HG03342 (cell line): ENCODE measurements at regions not wholly inside any gene's neighbourhood (a gene's known extent, or its start where the extent isn't known, plus 50 kb on each side); places are given as distances from the start of the nearest gene placed in this dataset.

ENCODE experiments used
- ATAC-seq: cut with Tn5 transposase; IDR thresholded peaks from one replicate; pipeline ENCODE4 v1.9.1; 2021; ENCODE audit warnings: mild to moderate bottlenecking, moderate library complexity; ENCODE audit not compliant: unreplicated experiment

DNA sequence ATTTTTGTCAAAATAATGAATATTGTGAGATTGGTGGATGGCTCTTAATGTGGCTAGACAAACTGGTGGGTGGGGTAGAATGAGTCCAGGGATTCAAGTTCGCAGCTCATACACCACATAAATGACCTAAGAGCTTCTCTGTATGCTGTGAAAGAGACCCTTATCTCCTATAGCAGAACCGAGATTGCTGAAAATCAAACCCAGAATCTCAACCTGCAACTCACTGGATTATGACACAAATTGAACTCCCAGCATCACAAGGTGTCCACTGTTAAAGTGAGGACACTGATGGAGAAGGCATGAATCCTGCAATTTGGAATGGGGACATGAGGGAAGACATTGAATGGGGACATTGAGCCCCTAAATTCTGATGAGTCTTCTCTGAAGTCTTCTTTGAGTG, 51.3 kb upstream of the CNKSR3 start:
- no peak for ATAC-seq

DNA sequence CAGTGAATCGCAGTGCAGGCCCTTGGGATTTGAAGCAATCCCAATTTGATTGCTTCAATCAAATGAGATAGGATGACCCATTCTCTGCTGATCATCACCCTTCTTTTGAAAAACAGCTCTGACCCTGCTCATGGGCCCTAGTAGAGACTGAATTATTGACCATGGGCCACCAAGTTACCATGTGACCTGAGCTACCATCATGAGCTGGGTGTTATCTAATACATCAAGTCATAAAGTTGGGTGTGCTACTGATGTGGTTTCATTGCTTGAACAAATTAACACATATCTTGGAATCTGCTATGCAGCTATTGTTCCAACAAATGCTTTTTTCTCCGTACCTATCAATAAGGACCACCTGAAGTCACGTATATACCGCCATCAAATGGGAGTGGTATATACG, 54.8 kb upstream of the CNKSR3 start:
- no peak for ATAC-seq

DNA sequence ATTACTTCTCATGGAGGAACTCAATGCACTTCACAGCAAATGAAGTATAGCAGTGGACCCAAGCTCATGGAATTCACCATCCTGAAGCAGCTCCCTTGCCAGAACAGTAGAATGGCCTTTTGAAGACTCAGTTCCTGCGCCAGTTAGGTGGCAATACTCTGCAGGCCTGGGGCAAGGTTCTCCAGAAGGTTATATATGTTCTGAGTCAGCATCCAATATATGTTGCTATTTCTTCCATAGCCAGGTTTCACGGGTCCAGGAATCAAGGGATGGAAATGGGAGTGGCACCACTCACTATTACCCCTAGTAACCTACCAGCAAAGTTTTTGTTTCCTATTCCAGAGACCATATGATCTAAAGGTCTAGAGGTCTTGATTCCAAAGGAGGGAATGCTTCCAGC, 56.4 kb upstream of the CNKSR3 start:
- ATAC-seq = no peak

DNA sequence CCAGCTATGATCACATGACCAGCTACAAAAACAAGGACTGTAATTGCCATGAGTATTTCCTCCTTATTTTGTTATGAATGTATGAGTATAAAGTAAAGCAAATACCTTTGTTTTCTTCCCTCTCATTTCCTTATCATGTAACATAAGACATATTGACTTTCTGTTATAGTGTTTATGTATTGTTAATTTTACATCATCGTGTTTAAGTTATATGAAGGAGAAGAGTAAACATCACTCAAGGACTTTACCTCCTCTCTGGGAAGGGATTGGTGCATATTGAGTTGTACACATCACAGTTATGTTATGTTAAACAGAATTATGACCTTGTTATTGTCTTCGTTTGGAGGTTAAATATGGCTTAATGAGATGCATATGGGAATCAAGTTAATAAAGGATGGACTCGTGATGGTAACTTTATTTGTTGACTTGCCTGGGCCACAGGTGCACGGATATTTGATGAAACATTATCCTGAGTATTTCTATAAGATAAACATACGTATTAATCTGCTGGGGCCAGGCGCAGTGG, 57.3 kb upstream of the CNKSR3 start:
- no peak for ATAC-seq

DNA sequence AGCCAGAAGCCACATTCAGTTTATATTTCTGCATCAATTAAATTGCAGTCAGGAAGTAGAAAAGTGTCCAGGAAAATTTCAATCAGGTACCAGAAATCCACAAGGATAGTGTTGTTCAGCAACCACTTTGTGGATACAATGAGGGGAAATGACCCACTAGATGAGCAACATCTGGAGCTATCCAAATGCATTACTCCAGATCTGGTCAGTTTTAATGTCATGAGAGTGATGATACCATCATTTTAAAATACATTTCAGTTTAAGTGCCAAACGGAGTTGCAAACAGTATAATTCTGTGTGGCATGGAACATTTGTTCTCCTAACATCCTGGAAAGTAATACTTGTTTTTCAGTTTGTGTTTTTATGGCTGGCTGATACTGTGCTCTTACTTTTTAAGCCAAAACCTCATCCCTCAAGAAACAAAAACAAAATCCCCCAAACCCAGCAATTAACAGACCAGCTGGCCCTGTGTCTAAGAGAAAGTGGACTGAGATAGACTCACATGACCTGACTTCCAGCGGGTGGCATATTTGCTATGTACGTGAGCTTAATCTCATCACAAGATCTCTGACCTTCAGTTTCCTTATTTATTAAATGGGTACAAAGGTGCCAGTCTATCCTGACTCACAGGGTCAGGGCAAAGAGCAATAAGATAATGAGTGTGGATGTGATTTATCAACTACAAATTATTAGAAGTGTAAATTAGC, 58.8 kb upstream of the CNKSR3 start:
- ATAC-seq = no peak

DNA sequence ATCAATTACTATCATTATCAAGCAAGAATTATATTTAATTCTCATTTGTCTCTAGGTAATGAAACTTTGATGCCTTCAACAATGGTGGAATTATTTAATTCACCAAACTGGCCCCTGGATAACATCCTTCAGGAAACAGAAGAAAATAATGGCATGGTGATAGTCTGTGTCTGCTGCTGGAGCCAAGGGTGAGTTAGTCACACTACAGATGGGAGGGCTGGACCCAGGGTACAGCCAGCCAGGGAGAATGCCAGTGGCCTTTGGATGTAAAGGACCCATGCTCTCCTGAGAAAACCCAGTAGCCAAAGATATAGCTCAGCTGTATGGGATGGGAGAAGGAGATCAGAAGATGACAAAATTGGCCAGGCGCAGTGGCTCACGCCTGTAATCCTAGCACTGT, 60.0 kb upstream of the CNKSR3 start:
- no peak for ATAC-seq

DNA sequence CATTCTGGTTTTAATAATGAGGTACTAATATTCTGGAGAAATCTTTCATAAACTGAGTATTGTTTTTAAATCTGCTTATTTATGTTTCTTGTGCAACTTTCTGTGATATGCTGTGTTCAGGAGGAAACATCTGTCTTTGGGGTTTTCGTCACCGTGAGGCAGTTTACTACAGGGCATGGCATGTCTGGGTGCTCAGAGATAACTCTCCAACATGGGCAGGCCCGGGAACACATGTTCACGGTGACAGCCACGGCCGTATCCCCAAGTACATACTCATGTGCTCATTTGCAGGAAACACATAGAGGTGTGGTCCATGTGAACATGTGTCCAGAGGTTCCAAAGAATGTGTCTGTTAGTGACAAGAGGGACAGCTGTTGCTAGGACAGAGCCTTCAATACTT, 62.1 kb upstream of the CNKSR3 start:
- no peak for ATAC-seq

DNA sequence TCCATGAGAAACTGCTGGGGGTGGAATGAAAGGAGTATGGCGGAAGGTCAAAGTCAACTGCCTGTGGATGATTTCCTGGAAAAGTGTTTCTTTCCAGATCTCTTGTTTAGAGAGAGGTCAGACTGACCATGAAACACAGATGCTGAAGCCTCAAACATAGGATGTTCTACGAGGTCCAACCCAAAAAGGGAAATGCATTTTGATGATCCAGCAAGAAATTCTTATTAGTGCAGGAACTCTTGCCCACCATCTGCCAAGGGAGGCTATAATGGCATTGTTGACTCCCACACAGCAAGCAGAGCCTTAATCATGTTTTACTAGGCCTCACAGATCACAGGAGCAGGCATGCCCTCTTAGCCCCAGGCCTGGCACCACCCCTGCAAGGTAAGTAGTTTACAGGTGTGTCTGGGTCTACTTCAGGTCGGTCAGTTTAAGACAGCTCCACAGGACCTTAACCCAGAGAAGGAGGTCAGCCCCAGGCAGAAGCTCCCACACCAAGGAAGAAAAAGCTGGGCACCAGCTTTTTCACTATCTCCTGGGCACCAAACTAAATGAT, 67.6 kb upstream of the CNKSR3 start:
- ATAC-seq = no peak

DNA sequence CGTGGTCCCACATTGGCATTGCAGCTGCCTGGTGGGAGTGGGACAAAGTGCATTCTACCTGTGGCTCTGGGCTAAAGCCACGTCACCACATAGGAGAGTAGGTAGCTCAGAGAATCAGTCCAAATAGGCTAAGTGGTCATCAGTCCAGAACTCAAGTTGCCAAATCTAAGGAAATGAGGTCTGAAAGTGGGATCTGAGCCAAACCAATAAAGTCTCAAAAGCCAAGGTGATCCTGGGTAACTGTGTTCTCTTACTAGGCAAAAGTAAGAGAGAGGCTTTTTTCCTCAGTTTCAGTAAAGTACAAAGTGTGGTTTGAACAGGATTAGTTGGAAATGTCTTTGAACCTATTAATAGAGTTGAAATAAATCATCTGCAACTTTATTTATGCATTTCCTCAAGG, 68.6 kb upstream of the CNKSR3 start:
- ATAC-seq = no peak

DNA sequence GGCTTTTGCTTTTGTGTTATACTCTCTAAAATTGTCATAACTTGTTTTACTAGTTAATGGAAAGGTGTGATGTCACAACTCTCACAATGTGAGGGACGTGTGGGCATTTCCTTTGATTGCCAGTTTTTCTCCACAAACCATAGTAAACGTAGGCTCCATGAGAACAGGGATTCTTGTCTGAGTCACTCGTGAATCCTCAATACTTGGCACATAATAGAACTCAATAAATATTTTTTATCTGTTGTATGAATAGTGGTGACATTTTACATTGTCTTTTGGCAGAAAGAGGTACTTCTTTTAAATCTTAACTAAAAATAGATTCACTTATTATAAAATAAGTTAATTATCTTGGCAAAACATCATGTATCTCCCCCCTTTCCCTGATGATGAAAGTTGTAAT, 69.0 kb upstream of the CNKSR3 start:
- ATAC-seq = no peak

DNA sequence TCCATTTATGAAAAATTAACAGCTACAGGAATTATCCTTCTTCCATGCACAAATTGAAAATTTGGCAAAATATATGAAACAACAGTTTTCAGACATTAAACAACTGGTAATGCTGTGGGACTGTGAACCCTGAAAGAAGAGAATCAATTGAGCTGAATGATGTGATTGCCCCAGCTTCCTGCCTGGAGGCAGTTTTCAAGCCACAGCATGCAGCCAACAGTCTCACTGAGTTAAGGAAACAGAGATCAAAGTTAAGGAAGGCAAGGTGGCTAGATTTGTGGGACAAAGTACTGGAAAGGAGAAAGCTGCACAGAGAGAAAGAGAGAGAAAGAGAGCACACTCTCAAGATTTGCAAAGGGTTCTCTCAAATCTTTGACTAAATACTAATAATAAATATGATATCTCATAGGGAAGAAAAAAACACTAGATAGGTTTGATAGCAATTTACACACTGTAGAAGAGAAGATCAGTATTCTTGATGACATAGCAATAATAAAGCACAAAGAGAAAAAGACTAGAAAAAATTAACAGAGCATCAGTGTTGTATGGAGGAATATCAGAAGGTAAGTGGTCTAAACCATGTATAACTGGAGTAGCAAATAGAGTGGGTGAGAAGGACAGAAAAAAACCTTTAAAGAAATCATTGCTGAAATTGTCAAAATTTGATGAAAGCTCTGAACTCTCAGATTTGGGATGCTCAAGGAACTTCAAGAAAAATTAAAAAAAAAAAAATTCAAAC, 70.1 kb upstream of the CNKSR3 start:
- ATAC-seq = no peak

DNA sequence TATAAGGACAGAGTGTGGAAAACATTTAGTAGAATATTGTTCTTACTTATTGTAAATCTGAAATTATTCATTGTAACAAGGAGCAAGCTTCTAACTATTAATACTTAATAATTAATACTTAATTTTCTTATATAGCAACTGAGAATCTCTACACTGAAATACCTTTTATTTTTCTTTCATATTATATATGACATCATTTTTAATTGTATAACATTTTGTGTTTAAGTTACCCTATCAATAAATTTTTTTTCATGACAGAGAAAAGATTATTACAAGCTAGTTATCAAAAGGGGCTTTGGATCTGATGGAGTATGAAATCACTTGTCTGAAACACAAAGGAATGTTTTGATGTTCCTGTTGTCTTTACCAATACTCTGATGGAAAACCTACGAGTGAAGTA, 72.2 kb upstream of the CNKSR3 start:
- no peak for ATAC-seq

DNA sequence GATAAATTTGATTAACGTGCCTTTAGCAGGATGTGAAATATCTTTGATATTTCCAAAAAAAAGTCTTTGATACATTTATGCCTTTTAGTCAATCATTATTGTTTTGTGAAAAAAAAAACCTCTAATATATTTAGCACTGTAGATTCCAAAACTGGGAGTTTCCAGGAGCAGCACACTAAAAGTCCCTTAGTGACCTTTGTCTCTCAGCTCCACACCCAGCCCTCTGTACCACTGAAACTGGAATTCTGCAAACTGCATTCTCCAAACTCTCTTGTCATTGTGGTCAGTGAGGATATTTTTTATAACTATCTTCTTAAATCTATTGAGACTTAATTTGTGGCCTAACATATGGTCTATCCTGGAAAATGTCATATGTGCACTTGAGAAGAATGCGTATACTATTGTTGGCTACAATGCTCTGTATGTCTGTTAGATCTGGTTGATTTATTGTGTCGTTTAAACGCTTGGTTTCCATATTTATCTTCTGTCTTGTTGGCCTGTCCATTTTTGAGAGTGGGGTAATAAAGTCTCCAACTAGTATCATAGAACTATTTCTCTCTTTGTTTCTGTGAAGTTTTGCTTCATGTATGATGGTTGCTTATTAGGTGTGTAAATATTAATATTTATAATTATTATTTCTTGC, 73.2 kb upstream of the CNKSR3 start:
- no peak for ATAC-seq

DNA sequence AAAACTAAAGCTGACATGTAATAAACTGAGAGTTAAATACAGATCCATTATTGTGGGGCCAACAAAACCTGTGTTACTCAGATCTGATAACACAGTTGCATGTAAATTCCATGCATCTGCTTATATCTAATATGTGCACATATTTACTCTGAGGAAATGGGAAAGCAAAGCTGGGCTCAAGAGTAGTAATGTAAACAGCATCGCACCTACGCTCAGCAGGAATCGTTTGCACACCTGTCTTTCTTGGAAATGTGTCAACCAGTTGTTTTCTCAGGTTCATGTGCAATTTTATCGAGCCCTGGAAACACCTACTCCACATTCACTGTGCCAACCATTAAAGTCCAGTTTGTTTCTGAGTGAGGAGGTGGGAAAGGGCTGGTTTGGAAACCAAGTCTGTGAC, 80.3 kb upstream of the CNKSR3 start:
- ATAC-seq = no peak

DNA sequence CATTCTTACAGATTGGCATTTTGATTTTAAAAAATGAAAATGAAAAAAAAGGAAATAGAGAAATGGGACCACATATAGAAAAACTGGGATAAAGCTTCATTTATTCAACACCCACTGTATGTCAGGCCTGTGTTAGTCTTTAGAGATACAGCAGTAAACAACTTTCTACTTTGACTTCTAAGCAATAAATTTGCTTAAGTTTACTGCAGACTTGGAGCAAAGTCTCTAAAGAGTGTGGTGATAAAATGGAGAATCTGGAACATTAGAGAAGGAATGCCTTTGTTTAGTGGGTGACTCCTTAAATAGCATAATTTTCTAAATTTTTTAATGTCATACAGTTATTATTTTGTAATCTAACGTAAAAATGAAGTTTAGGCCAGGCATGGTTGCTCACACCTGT, 80.7 kb upstream of the CNKSR3 start:
- no peak for ATAC-seq

DNA sequence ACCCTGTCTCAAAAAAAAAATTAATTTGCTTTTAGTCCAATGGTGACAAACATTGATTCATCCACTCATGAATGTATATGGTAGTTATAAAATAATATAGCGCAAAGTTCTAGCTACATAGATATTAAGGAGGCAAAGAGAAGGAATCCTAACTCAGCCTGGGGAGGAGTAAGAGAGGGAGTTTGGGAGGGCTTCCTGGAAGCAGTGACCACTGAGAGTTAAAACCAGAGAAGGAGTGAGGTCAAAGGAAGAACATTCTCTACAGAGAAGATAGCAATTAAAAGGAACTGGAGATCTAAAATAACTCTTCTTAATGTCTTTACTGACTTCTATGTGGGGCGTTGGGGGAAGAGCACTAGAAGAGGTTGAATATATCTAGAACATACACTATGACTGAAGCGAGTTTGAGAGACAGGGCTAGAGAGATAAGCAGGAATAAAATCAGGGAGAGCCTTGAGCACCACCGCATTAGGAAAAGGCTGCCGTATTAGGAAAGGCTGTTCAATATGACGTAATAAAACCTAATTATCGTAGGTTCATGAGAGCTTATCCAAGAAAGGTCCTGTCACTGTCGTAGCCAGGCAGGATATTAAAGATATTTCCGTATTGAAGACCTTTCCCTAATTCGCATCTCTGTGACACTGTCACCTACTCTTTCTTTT, 81.8 kb upstream of the CNKSR3 start:
- ATAC-seq = no peak

DNA sequence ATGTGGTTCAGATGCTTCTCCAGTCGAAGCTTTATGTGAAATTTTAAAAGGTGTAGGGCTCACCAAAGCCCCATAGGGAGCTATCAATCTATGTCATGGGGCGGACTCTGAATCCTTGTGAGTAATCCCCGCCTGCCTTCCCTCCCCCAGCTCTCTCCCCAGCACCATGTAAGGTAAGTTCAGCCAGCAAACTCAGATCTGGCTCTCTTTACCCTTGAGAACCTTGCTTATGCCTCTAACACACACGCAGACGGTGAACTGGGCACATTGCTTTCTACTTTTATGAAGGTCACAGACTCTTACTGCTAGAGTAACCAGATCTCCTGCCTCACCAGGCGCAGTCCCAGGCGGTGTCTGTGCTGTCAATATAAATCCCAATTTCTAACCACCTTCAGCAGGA, 82.6 kb upstream of the CNKSR3 start:
- ATAC-seq = no peak

DNA sequence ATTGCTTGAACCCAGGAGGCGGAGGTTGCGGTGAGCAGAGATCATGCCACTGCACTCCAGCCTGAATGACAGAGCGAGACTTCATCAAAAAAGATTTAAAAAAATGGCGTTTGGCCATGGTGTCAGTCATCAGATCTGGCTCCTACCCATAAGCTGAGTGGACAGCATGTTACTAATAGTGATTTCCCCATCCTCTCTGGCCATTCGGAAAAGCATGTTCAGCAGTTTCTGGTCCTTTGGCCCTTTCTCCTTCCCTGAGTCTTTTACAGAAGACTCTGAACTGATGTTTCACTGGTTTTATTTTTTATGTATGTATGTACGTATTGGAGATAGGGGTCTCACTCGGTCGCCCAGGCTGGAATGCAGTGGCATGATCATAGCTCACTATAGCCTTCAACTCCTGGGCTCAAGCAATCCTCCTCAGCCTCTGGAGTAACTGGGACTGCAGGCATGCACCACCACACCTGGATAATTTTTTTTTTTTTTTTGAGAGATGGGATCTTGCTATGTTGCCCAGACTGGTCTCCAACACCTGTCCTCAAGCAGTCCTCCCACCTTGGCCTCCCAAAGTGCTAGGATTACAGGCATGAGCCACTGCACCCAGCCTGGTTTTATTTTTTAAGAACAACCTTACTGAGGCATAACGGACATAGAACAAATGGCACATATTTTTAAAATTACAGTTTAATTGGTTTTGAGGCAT, 84.2 kb upstream of the CNKSR3 start:
- ATAC-seq = no peak

DNA sequence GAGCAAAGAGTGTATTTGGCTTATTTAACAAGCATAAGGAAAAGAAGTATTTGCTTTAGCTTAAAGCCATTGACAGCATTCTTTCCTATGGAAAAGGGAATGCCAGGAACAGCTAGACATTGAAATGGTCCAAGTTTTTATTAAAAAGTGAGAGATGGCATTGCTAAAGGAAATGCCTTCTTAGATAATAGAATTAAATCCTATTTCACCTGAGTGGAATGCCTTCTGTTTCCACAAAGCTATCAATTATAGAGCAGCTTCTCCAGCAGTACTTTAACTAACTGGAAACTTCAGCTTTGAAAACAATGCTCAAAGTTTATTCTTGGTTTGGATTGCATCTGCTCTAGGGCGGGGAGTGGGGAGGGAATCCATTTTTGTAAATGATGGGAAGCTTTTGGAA, 85.1 kb upstream of the CNKSR3 start:
- no peak for ATAC-seq

DNA sequence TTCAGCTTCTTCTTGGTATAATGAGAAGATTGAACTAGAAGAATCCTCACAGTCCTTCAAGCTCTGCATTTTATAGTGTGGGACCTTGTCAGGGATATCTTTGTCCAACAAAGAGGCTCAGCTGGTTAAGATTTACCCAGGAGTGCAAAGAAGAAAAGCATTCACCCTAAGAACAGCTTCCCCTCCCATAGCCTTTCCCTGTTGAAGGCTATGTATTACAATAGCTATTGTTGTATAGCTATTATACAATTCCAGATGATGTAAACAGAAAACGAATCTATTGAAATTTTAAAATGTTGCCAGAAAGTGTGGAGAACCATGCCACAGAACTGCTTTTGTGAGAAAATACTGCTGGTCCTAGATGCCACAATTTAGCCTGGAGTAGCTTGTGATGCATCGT, 85.5 kb upstream of the CNKSR3 start:
- no peak for ATAC-seq

DNA sequence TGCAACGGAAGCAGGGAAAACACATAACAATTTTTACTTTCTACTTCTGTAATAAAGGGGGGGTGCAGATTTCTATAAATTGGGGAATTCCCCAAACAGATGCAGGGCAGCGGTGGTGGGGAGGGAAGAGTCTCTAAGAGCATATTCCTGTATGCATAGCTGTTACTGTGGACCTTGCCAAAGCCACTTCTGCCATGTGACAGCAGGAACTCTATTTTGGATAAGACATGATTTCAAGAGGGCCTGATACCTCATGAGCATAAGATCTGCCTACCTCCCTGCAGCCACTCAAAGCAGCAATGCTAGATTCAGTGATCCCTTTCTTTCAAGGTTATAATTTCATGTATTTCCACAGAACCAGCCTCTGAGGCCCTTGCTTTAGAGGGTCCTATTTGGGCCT, 86.2 kb upstream of the CNKSR3 start:
- no peak for ATAC-seq
